HUES64 (cell line): ENCODE measurements at regions not wholly inside any gene's neighbourhood (a gene's known extent, or its start where the extent isn't known, plus 50 kb on each side); places are given as distances from the start of the nearest gene placed in this dataset.

ENCODE experiments used
- H3K27ac ChIP-seq: 2 replicates; pipeline ENCODE4 v1.7.0; 2013; ENCODE audit warnings: low read depth, low read length, inconsistent platforms
- H3K27me3 ChIP-seq: 2 replicates; pipeline ENCODE4 v1.6.1; 2013; ENCODE audit warnings: mild to moderate bottlenecking, low read length; ENCODE audit not compliant: insufficient read depth
- H3K36me3 ChIP-seq: 2 replicates; pipeline ENCODE4 v1.6.1; 2013; ENCODE audit warnings: mild to moderate bottlenecking, low read length; ENCODE audit not compliant: insufficient read depth
- H3K4me1 ChIP-seq: 2 replicates; pipeline ENCODE4 v1.6.1; 2013; ENCODE audit warnings: mild to moderate bottlenecking, low read length, moderate library complexity; ENCODE audit not compliant: insufficient read depth
- H3K4me3 ChIP-seq: 2 replicates; pipeline ENCODE4 v1.5.1; 2013; ENCODE audit warnings: mild to moderate bottlenecking, low read length, moderate library complexity
- H3K9ac ChIP-seq: 2 replicates; pipeline ENCODE4 v1.6.1; 2013; ENCODE audit warnings: mild to moderate bottlenecking, low read depth, low read length
- H3K9me3 ChIP-seq: 2 replicates; pipeline ENCODE4 v1.6.1; 2013; ENCODE audit warnings: low read depth, low read length; ENCODE audit not compliant: insufficient read depth
- WGBS: fragments of 150-250, 120-280 bp; methylation state at CpG from one replicate; pipeline ENCODE4 v1.1.7; 2013; ENCODE audit warnings: missing lambda C conversion rate; 5-methylcytosine and 5-hydroxymethylcytosine counted together

- Histone ChIP-seq H3K27ac (no peak overlapping the region), H3K9ac (no peak overlapping the region), H3K4me3 (no peak overlapping the region), H3K27me3 (no peaks in the 10 kb centered on the region), H3K9me3 (no peaks in the 10 kb centered on the region), H3K4me1 (0 out of 2 replicates have a peak, but pooled peaks cover 5% of the 10 kb centered on the region), H3K36me3 (no peaks in the 10 kb centered on the region)
- 98% methylated on average over 3 of the region's 3 CpGs for WGBS
These were observed 212.5 kb downstream of the TBX5 start for GRCh38 chr12:114193474-114193873.

GRCh38 chr12:114192549-114192948 is 213.4 kb downstream of the TBX5 start:
- 94% methylated on average over 4 of the region's 5 CpGs for WGBS
- Histone ChIP-seq H3K9ac (no peak overlapping the region), H3K36me3 (no peaks in the 10 kb centered on the region), H3K27me3 (no peaks in the 10 kb centered on the region), H3K9me3 (no peaks in the 10 kb centered on the region), H3K4me3 (no peak overlapping the region), H3K4me1 (peaks cover 9% of the 10 kb centered on the region; the same call in 1 of the 2 replicates), H3K27ac (no peak overlapping the region)

GRCh38 chr12:114192013-114192412 is 213.9 kb downstream of the TBX5 start:
- Histone ChIP-seq H3K36me3 (no peaks in the 10 kb centered on the region), H3K9ac (no peak overlapping the region), H3K27me3 (no peaks in the 10 kb centered on the region), H3K9me3 (no peaks in the 10 kb centered on the region), H3K27ac (no peak overlapping the region), H3K4me3 (no peak overlapping the region), H3K4me1 (peaks cover 9% of the 10 kb centered on the region; the same call in 1 of the 2 replicates)
- 95% methylated on average over 4 of the region's 4 CpGs for WGBS

GRCh38 chr12:114191581-114191980 is 214.4 kb downstream of the TBX5 start:
- WGBS = 80% methylated on average over 6 of the region's 6 CpGs
- no peaks in the 10 kb centered on the region for H3K9me3 ChIP-seq
- H3K4me3 ChIP-seq = no peak overlapping the region
- no peak overlapping the region for H3K9ac ChIP-seq
- H3K4me1 ChIP-seq = peaks cover 14% of the 10 kb centered on the region; the same call in 1 of the 2 replicates
- no peaks in the 10 kb centered on the region for H3K27me3 ChIP-seq
- H3K27ac ChIP-seq = no peak overlapping the region
- H3K36me3 ChIP-seq = no peaks in the 10 kb centered on the region

GRCh38 chr12:114190971-114191370 is 215.0 kb downstream of the TBX5 start:
- WGBS = 95% methylated on average over 2 of the region's 2 CpGs

GRCh38 chr12:114189266-114189665 is 216.7 kb downstream of the TBX5 start:
- H3K27me3 ChIP-seq = peaks cover 6% of the 10 kb centered on the region; the same call in 1 of the 2 replicates
- no peak overlapping the region for H3K4me3 ChIP-seq
- H3K36me3 ChIP-seq = no peaks in the 10 kb centered on the region
- no peaks in the 10 kb centered on the region for H3K9me3 ChIP-seq
- H3K4me1 ChIP-seq = peaks cover 17% of the 10 kb centered on the region; the same call in 1 of the 2 replicates
- no peak overlapping the region for H3K27ac ChIP-seq
- no peak overlapping the region for H3K9ac ChIP-seq
- 93% methylated on average over 4 of the region's 4 CpGs for WGBS

More at GRCh38 chr12:114190971-114191370, 215.0 kb downstream of the TBX5 start:
- peaks cover 17% of the 10 kb centered on the region; the same call in 1 of the 2 replicates for H3K4me1 ChIP-seq
- no peaks in the 10 kb centered on the region for H3K9me3 ChIP-seq
- no peak overlapping the region for H3K4me3 ChIP-seq
- H3K27ac ChIP-seq = no peak overlapping the region
- no peak overlapping the region for H3K9ac ChIP-seq
- no peaks in the 10 kb centered on the region for H3K36me3 ChIP-seq
- H3K27me3 ChIP-seq = no peaks in the 10 kb centered on the region

GRCh38 chr12:114186241-114187002 is 219.5 kb downstream of the TBX5 start:
- H3K27me3 ChIP-seq = peaks cover 6% of the 10 kb centered on the region; the same call in 1 of the 2 replicates
- no peaks in the 10 kb centered on the region for H3K36me3 ChIP-seq
- no peak overlapping the region for H3K9ac ChIP-seq
- H3K9me3 ChIP-seq = no peaks in the 10 kb centered on the region
- peak overlapping the region; percentile 33; the same call in 1 of the 2 replicates for H3K27ac ChIP-seq
- no peak overlapping the region for H3K4me3 ChIP-seq
- peaks cover 12% of the 10 kb centered on the region; the same call in 1 of the 2 replicates for H3K4me1 ChIP-seq
- 37% methylated on average over 16 of the region's 17 CpGs for WGBS

- H3K27me3 ChIP-seq = peaks cover 8% of the 10 kb centered on the region; the same call in 1 of the 2 replicates
- H3K4me1 ChIP-seq = peaks cover 12% of the 10 kb centered on the region; the same call in 1 of the 2 replicates
- no peak overlapping the region for H3K4me3 ChIP-seq
- H3K27ac ChIP-seq = no peak overlapping the region
- 90% methylated on average over 5 of the region's 5 CpGs for WGBS
- no peaks in the 10 kb centered on the region for H3K36me3 ChIP-seq
- H3K9ac ChIP-seq = no peak overlapping the region
- H3K9me3 ChIP-seq = no peaks in the 10 kb centered on the region
These were observed 218.9 kb upstream of the RBM19 start for GRCh38 chr12:114185036-114185435.

- Histone ChIP-seq H3K4me3 (no peak overlapping the region), H3K27ac (no peak overlapping the region), H3K4me1 (no peaks in the 10 kb centered on the region), H3K36me3 (no peaks in the 10 kb centered on the region), H3K9ac (no peak overlapping the region), H3K9me3 (no peaks in the 10 kb centered on the region), H3K27me3 (peaks cover 4% of the 10 kb centered on the region; the same call in 1 of the 2 replicates)
- WGBS = 94% methylated on average over 1 of the region's 1 CpG
These were observed 208.2 kb upstream of the RBM19 start for GRCh38 chr12:114174326-114174725.

GRCh38 chr12:114172135-114172534 is 206.0 kb upstream of the RBM19 start:
- H3K27me3 ChIP-seq = peaks cover 9% of the 10 kb centered on the region
- WGBS = 93% methylated on average over 4 of the region's 4 CpGs

GRCh38 chr12:114168061-114168460 is 201.9 kb upstream of the RBM19 start:
- no peaks in the 10 kb centered on the region for H3K36me3 ChIP-seq
- WGBS = 100% methylated on average over 2 of the region's 2 CpGs
- H3K27ac ChIP-seq = no peak overlapping the region
- H3K9me3 ChIP-seq = no peaks in the 10 kb centered on the region
- peaks cover 24% of the 10 kb centered on the region for H3K27me3 ChIP-seq
- no peak overlapping the region for H3K9ac ChIP-seq
- no peak overlapping the region for H3K4me3 ChIP-seq
- H3K4me1 ChIP-seq = no peaks in the 10 kb centered on the region

More at GRCh38 chr12:114172135-114172534, 206.0 kb upstream of the RBM19 start:
- H3K4me1 ChIP-seq = no peaks in the 10 kb centered on the region
- H3K27ac ChIP-seq = no peak overlapping the region
- no peak overlapping the region for H3K4me3 ChIP-seq
- no peaks in the 10 kb centered on the region for H3K36me3 ChIP-seq
- H3K9ac ChIP-seq = no peak overlapping the region
- no peaks in the 10 kb centered on the region for H3K9me3 ChIP-seq
